GM19468 (cell line): ENCODE measurements at regions not wholly inside any gene's neighbourhood (a gene's known extent, or its start where the extent isn't known, plus 50 kb on each side); places are given as distances from the start of the nearest gene placed in this dataset.
"Not testable (repeated sequence)": the region's sequence is repeated elsewhere in the genome, so short reads cannot be mapped to it uniquely, and the experiment has no call there.

Experiments used
- ATAC-seq: cut with Tn5 transposase; IDR thresholded peaks from one replicate; pipeline ENCODE4 v1.9.1; 2021; ENCODE audit warnings: mild to moderate bottlenecking, moderate library complexity, moderate number of reproducible peaks; ENCODE audit not compliant: unreplicated experiment; ENCODE audit errors: extremely low read depth

DNA sequence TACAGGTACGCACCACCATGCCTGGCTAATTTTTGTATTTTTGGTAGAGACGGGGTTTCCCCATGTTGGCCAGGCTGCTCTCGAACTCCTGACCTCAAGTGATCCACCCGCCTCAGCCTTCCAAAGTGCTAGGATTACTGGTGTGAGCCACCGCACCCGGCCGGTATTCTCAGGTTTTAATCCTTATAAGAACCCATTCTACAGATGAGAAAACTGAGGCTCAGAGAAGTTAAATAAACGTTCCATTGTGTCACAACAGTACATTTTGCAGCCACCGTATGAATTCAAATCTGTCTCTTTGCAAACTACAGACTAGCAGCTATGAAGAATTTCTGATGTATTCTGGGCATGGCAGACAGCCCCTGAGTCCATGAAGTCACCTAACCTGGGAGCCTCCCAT is 60.9 kb upstream of the LAPTM4A start:
- ATAC-seq: not testable (repeated sequence)

DNA sequence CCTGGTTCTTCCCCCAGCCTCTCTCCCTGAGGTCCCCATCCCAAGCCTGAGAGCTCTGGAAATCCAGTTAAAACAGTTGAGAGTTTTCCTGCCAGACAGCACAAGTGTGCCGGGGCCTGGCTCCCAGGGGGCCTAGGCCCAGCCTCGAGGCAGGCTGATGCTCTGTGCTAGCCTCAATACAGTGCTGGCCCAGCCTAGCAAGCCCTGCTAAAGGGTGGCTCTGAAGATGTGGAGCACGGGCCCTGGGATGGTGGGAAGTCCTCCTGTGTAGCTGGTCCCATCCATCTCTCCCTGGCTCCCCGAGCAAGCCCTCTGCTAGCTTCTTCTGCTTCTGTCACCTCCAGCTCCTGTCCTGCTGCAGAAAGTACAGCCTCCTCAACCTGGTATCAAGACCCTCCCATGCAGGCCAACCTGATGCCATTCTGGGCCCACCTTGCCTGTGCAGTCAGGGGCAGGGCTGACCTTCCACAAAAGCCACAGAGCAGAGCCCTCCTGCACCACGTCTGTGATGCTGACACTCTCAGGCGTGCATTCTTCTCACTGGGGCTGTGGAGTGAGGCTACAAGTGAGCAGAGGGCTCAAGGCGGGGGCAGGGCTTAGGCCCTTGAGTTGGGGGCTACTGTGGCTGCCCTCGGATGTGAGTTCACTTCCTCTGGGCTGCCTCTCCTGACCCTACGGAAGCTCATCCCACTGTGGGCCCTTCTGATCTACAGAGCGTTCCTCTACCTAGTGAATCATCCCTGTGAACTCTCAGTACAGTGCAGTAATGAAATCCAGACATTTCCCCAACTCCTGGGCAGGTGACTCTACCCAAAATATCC is 60.1 kb upstream of the LAPTM4A start:
- no peak for ATAC-seq

DNA sequence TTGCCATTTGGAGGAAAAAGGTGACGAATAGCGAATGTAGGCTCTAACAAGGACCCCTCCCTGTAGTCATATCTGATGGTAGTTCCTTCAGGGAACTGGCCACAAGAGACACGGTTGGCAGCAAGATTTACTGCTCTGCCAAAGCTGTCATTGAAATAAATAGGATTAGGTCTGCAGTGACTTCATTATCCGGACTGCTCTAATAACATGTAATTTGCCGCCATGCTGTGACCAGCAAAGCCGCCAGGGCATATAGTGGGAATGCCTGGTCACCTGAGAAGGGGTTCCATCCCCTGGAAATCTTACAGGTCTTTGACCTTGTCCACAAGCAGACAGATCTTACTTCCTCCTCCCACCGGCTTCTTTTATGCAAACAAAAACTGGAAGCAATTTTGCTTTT is 59.4 kb upstream of the LAPTM4A start:
- no peak for ATAC-seq

DNA sequence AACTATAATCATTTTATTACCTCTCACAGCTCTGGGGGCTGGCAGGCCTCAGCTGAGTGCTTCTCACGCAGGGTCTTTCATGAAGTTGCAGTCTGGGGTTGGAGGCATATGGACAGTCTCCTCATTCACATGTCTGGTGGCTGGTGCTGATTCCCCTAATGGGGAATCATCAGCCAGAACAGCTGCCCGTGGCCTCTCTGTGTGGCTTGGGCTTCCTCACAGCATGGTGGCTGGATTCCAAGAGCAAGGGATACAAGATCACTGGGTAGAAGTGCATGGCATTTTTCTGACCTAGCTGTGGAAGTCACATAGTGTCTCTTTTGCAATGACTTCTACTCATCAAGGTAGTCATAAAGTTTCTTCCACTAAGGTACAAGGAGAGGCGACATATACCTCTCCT is 59.0 kb upstream of the LAPTM4A start:
- ATAC-seq: no peak

DNA sequence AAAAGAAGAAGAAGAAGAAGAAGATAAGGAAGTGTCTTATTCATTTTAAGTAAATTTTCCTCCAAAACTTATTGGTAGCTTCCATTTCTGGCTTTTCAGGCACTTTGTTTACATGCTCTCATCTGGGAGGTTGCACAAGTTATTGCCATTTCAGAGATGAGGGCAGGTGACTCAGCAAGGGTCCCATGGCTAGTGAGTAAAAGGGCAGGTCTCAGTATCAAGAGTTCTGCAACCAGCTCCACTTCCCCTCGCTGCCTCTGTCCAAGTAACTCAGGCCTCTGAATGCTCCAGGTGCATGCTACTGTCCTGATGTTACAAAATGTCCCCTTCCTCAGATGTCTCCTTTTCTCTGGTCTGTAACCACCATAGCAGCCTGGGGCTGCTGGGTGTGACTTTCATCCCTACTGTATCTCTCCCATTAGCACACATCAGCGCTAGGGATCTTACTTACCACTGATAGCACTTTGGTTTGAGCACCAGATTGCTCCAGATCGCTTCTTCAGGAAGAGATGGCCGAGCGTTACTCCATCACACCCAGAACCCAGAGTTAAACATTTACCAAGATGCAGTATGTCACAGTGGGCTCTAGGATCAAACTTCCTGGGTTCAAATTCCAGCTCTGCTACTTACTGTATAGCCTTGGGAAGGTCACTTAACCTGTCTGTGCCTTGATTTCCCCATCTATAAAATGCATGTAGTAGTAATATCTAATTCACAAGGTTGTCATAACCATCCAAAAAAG is 57.4 kb upstream of the LAPTM4A start:
- ATAC-seq: no peak

DNA sequence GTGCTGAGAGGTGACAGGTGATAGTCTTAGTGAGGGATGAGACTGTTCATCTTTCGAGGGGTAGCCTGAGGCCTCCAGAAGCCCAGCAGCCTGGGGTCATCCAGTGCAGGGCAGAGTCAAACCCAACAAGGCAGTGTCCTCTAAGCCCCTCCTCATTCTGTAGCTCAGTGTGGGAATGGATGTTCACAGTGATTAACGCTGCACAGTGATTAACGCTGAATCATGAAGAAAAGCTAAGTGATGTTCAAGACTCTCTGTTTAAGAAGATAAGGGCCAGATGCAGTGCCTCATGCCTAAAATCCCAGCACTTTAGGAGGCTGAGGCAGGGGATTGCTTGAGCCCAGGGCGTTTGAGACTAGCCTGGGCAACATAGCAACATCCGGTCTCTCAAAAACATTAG is 56.3 kb upstream of the LAPTM4A start:
- ATAC-seq: no peak

DNA sequence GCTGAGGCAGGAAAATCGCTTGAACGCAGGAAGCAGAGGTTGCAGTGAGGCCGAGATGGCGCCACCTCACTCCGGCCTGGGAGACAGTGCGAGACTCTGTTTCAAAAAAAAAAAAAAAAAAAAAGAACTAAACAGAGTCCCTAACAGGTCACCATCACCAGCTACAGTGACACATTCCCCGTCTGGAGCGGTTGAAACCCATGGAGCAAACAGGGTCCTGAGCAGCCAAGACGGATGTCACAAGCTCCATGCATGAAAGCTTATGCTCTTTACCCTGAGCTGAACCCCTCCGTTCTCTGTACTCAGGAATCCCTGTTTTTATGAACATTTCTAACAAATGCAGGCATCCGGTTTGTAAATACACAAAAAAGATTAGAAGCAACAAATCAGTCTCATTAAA is 55.9 kb upstream of the LAPTM4A start:
- ATAC-seq: no peak

DNA sequence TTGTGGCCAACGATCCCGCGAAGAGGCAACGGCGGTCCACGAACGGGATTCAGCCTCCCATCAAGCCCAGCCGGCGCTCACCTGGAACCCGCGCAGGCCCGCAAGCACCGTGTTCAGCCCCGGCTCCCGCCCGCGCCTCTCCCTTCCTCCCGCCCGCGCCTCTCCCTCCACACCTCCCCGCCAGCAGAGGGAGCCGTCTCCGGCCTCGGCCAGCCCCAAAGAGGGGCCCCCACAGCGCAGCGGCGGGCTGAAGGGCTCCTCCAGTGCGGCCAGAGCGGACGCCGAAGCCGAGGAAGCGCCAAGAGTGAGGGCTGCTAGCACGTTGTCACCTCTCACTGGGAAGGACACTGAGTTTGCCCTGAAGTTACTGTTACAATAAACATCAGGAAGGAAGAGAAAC is 55.3 kb upstream of the LAPTM4A start:
- ATAC-seq: no peak

DNA sequence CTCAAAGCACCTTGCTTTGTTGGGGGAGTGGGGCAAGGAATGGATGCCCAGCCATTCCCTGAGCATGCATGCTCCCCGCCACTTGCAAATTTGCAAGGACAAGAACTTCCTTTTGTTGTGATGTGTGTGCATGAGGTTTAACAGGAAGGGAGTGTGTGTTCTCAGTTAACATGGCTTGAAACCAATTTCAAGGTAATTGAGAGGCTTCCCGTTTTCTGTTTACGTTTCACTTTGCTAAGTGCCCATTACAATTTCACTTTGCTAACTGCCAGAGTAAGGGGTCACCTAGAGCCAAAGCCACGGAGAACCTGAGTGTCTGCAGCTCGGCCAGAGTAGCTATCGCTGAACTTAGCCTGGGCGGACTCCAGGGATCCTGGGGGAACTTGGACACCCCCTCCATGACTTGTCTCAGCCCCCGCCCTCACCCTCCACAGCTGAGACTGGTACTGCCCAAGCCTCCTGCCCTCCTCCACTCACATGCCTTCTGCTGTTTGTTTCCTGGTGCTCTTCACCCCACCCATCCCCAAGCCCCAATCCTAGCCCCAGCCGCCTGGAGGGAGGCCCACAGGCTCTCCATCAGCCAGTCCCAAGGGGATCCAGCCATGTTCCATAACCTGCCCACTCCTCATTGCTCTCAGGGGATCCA is 53.6 kb upstream of the LAPTM4A start:
- no peak for ATAC-seq

DNA sequence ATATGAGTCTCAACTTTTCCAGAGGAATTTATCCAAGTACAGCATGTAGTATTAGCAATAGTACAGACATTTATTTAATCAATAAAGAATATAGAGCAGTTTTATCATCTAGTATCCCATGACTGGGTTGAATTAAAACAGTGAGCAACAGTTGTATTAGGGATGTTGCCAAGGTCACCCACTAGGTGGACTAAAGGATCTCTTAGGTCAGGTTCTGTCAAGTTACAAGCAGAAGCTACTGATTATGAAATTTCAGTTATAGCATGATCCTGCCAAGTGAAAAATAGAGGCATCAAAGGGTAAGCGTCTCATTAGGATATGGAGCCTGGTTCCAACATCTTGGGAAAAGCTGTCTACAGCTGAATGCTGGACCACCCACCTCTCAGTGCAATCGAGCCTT is 52.1 kb upstream of the LAPTM4A start:
- ATAC-seq: no peak
